PC-3 (cell line): ENCODE measurements at regions not wholly inside any gene's neighbourhood (a gene's known extent, or its start where the extent isn't known, plus 50 kb on each side); places are given as distances from the start of the nearest gene placed in this dataset.
"Not testable (repeated sequence)": the region's sequence is repeated elsewhere in the genome, so short reads cannot be mapped to it uniquely, and the experiment has no call there.

Experiments used
- ATAC-seq: fragments of 200-7000 bp; cut with Tn5 transposase; 2 replicates; pipeline ENCODE4 v1.9.1; 2020; ENCODE audit warnings: mild to moderate bottlenecking, moderate library complexity
- BruUV-seq: library from RNA; stranded (reverse); fragments of 400-500 nt; replicated peaks from 2 replicates; lab custom pipeline; 2021; lab: Mats Ljungman, UMichigan
- CTCF ChIA-PET: fragments of 300-600 bp; sonication (Branson Sonifier 250); formaldehyde crosslinking; loops from one replicate; lab custom pipeline; 2022; ENCODE audit warnings: antibody characterized with exemption; lab: Charles Lee
- POLR2A ChIA-PET: fragments of 300-600 bp; sonication (Branson Sonifier 250); formaldehyde crosslinking; loops from one replicate; lab custom pipeline; 2022; ENCODE audit warnings: antibody characterized with exemption; ENCODE audit not compliant: unreplicated experiment; lab: Charles Lee
- DNase-seq: peaks from one replicate; pipeline ENCODE4 v3.0.0-alpha.2; 2015
- H2AFZ ChIP-seq: fragments of 300-600 bp; sonication (generic); 2 replicates; pipeline ENCODE4 v1.6.0; 2016; ENCODE audit warnings: antibody characterized with exemption, low read length
- H3F3A ChIP-seq: fragments of 300-600 bp; sonication (generic); one replicate; pipeline ENCODE4 v1.6.0; 2017; ENCODE audit warnings: antibody characterized with exemption, low read length, control low read depth, mild to moderate bottlenecking; ENCODE audit not compliant: unreplicated experiment
- H3K27ac ChIP-seq: fragments of 300-600 bp; sonication (generic); 2 replicates; pipeline ENCODE4 v1.5.1; 2016; ENCODE audit warnings: mild to moderate bottlenecking, low read length
- H3K27me3 ChIP-seq: fragments of 300-600 bp; sonication (generic); 2 replicates; pipeline ENCODE4 v1.6.1; 2016; ENCODE audit warnings: low read length, mixed read lengths
- H3K36me3 ChIP-seq: fragments of 300-600 bp; sonication (generic); 2 replicates; pipeline ENCODE4 v1.6.1; 2016; ENCODE audit warnings: low read depth, mixed run types, low read length, mixed read lengths
- H3K4me1 ChIP-seq: fragments of 300-600 bp; sonication (generic); 2 replicates; pipeline ENCODE4 v1.5.1; 2016; ENCODE audit warnings: low read length; ENCODE audit not compliant: insufficient read depth
- H3K4me2 ChIP-seq: fragments of 300-600 bp; sonication (generic); 2 replicates; pipeline ENCODE4 v1.6.0; 2016; ENCODE audit warnings: low read length
- H3K4me3 ChIP-seq: fragments of 300-600 bp; sonication (generic); 2 replicates; pipeline ENCODE4 v1.5.1; 2016; ENCODE audit warnings: mild to moderate bottlenecking, low read length, mixed read lengths
- H3K79me2 ChIP-seq: fragments of 300-600 bp; sonication (generic); 2 replicates; pipeline ENCODE4 v1.6.1; 2017; ENCODE audit warnings: low read length, mixed read lengths
- H3K9ac ChIP-seq: fragments of 300-600 bp; sonication (generic); 2 replicates; pipeline ENCODE4 v1.6.0; 2016; ENCODE audit warnings: mild to moderate bottlenecking, low read length
- H3K9me2 ChIP-seq: fragments of 300-600 bp; sonication (generic); replicated peaks from 2 replicates; pipeline ENCODE4 v1.6.1; 2016; ENCODE audit warnings: mixed run types, low read length, mixed read lengths
- H3K9me3 ChIP-seq: fragments of 300-600 bp; sonication (generic); 2 replicates; pipeline ENCODE4 v1.6.1; 2016; ENCODE audit warnings: low read length, mixed read lengths
- H4K20me1 ChIP-seq: fragments of 300-600 bp; sonication (generic); 2 replicates; pipeline ENCODE4 v1.6.1; 2016; ENCODE audit warnings: low read length, mixed read lengths
- CTCF ChIP-seq: fragments of 300-600 bp; sonication (generic); conservative IDR thresholded peaks from 2 replicates; pipeline ENCODE4 v1.5.1; 2017; ENCODE audit warnings: antibody characterized with exemption, low read depth, mild to moderate bottlenecking, low read length
- EZH2 ChIP-seq: fragments of 300-600 bp; sonication (generic); IDR thresholded peaks from one replicate; pipeline ENCODE4 v1.6.1; 2017; ENCODE audit warnings: antibody characterized with exemption, mild to moderate bottlenecking, low read length; ENCODE audit not compliant: unreplicated experiment
- EZH2phosphoT487 ChIP-seq: fragments of 300-600 bp; sonication (generic); IDR thresholded peaks from 2 replicates; pipeline ENCODE4 v1.6.1; 2018; ENCODE audit warnings: mild to moderate bottlenecking, antibody characterized with exemption, low read length, borderline replicate concordance
- intact Hi-C: fragments of 100-400 bp; cut with micrococcal nuclease; formaldehyde crosslinking; loops from 2 replicates; pipeline ENCODE4 v1.9.0; 2023

DNA sequence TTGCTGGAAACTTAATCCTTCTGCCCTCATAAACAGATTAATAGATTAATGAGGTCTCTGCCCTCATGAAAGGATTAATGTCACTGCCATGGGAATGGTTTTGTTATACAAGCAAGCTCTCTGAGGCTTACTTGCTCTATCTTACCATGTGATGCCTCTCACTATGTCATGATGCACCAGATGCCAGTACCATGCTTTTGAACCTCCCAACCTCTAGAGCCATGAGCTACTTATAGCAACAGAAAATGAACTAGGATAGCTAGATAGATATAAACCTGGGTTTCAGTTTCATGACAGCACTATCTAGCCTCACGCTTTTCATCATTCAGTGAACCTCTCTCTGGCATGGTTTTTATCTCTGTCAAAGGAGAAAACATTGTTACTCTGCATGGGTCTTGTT lies 371.6 kb upstream of the LRP1B start:
- H3K4me3 ChIP-seq = no peak overlapping the region
- no peaks in the 10 kb centered on the region for H3K4me1 ChIP-seq
- ChIA-PET POLR2A (no interaction called here), CTCF (no interaction called here)
- no peaks in the 10 kb centered on the region for H3K9me3 ChIP-seq
- TF ChIP-seq EZH2phosphoT487 (no peak), CTCF (no peak), EZH2 (no peak)
- no peaks in the 10 kb centered on the region for H3K79me2 ChIP-seq
- no peak overlapping the region for H2AFZ ChIP-seq
- no peaks in the 10 kb centered on the region for H4K20me1 ChIP-seq
- H3K9ac ChIP-seq = no peak overlapping the region
- no peaks in the 10 kb centered on the region for H3K9me2 ChIP-seq
- no peak for DNase-seq
- intact Hi-C loops = no loop called here
- H3K4me2 ChIP-seq = no peak overlapping the region
- H3F3A ChIP-seq = no peaks in the 10 kb centered on the region
- no peaks in the 10 kb centered on the region for H3K27me3 ChIP-seq
- H3K36me3 ChIP-seq = no peaks in the 10 kb centered on the region
- no peak for ATAC-seq
- H3K27ac ChIP-seq = no peak overlapping the region
- no TSS peak for BruUV-seq

GRCh38 chr2:142495141-142495540 lies 364.3 kb upstream of the LRP1B start:
- Histone ChIP-seq H3K4me1 (no peaks in the 10 kb centered on the region), H3F3A (no peaks in the 10 kb centered on the region), H3K9ac (no peak overlapping the region), H3K4me2 (no peak overlapping the region), H2AFZ (no peak overlapping the region), H3K4me3 (no peak overlapping the region), H3K27ac (no peak overlapping the region), H3K27me3 (no peaks in the 10 kb centered on the region), H3K9me3 (no peaks in the 10 kb centered on the region), H3K36me3 (no peaks in the 10 kb centered on the region), H3K9me2 (no peaks in the 10 kb centered on the region), H3K79me2 (no peaks in the 10 kb centered on the region), H4K20me1 (no peaks in the 10 kb centered on the region)
- no peak for ATAC-seq
- ChIA-PET POLR2A (no interaction called here), CTCF (no interaction called here)
- intact Hi-C loops = no loop called here
- BruUV-seq = no TSS peak
- DNase-seq = no peak
- TF ChIP-seq CTCF (no peak), EZH2 (no peak), EZH2phosphoT487 (no peak)

DNA sequence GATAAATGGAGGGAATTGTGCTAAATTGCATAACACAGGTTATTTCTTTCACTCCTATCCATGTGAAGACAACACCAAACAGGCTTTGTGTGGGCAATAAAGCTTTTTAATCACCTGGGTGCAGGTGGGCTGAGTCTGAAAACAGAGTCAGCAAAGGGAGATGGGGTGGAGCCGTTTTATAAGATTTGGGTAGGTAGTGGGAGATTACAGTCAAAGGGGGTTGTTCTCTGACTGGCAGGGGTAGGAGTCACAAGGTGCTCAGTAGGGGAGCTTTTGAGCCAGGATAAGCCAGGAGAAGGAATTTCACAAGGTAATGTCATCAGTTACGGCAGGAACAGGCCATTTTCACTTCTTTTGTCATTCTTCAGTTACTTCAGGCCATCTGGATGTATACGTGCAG lies 358.8 kb upstream of the LRP1B start:
- CTCF ChIA-PET, H3K9ac ChIP-seq, H3K27ac ChIP-seq, ATAC-seq, H3K9me3 ChIP-seq, DNase-seq, BruUV-seq, H2AFZ ChIP-seq, H3K27me3 ChIP-seq, intact Hi-C loops, H4K20me1 ChIP-seq, H3K9me2 ChIP-seq, H3F3A ChIP-seq, H3K4me3 ChIP-seq, POLR2A ChIA-PET, H3K79me2 ChIP-seq, H3K4me1 ChIP-seq, H3K36me3 ChIP-seq, H3K4me2 ChIP-seq: not testable (repeated sequence)
